HCT116 (cell line): ENCODE measurements at regions not wholly inside any gene's neighbourhood (a gene's known extent, or its start where the extent isn't known, plus 50 kb on each side); places are given as distances from the start of the nearest gene placed in this dataset.

Experiments used
- ATAC-seq: fragments of 200-7000 bp; cut with Tn5 transposase; 2 replicates; pipeline ENCODE4 v1.9.1; 2020; ENCODE audit warnings: mild to moderate bottlenecking, moderate library complexity
- BruUV-seq: library from RNA; stranded (reverse); fragments of 400-500 nt; replicated peaks from 2 replicates; lab custom pipeline; 2021; lab: Mats Ljungman, UMichigan
- CTCF ChIA-PET: fragments of 300-600 bp; sonication (Branson Sonifier 250); formaldehyde crosslinking; loops from one replicate; lab custom pipeline; 2021; ENCODE audit warnings: antibody characterized with exemption; lab: Charles Lee
- POLR2A ChIA-PET: fragments of 300-600, 350-600 bp; sonication (Branson Sonifier 250); formaldehyde crosslinking; loops from one replicate; lab custom pipeline; 2021; ENCODE audit warnings: antibody characterized with exemption; lab: Charles Lee
- RAD21 ChIA-PET, 2 experiments: fragments of 300-600 bp; sonication (Branson Sonifier 250); formaldehyde crosslinking; loops; one replicate each; lab custom pipeline; 2023; ENCODE audit warnings: low total read pairs in 2 of 2; ENCODE audit not compliant: uncharacterized antibody in 2 of 2, unreplicated experiment in 2 of 2, low non-redundant PET in 1 of 2; lab: Charles Lee
- DNase-seq: peaks from one replicate; pipeline ENCODE4 v3.0.0-alpha.2; 2010; ENCODE audit warnings: low read depth, low spot score
- H2AFZ ChIP-seq: fragments of 200-600 bp; shearing (Covaris generic), sonication (generic); 2 replicates; pipeline ENCODE4 v1.6.1; 2017; ENCODE audit warnings: low read depth, mixed run types, mixed read lengths, antibody characterized with exemption, low read length; ENCODE audit not compliant: poor library complexity, severe bottlenecking
- H3K27ac ChIP-seq: 2 replicates; pipeline ENCODE4 v1.5.1; 2012; ENCODE audit warnings: low read depth, low read length
- H3K27me3 ChIP-seq: fragments of 200-600 bp; sonication (generic); 2 replicates; pipeline ENCODE4 v1.6.1; 2016; ENCODE audit warnings: mixed run types, low read length, mixed read lengths; ENCODE audit not compliant: insufficient read depth
- H3K36me3 ChIP-seq, 2 experiments: fragments of 200-500 bp in 1 of 2; fragments of 200-600 bp in 1 of 2; sonication (Bioruptor generic) in 1 of 2; sonication (generic) in 1 of 2; 2 replicates each; pipeline versions ENCODE4 v1.5.1 to v1.6.1; 2014 to 2016; ENCODE audit warnings: low read length in 2 of 2, inconsistent platforms in 1 of 2, mixed read lengths in 1 of 2, mixed run types in 1 of 2; ENCODE audit not compliant: insufficient read depth in 2 of 2, control insufficient read depth in 1 of 2
- H3K4me1 ChIP-seq, 2 experiments: fragments of 200-600 bp in 1 of 2; sonication (generic) in 1 of 2; 2 replicates each; pipeline versions ENCODE4 v1.5.1 to v1.6.1; 2012 to 2017; ENCODE audit warnings: low read length in 2 of 2, inconsistent platforms in 1 of 2, mild to moderate bottlenecking in 1 of 2, mixed read lengths in 1 of 2, mixed run types in 1 of 2, moderate library complexity in 1 of 2; ENCODE audit not compliant: insufficient read depth in 2 of 2, control insufficient read depth in 1 of 2
- H3K4me2 ChIP-seq: fragments of 200-600 bp; sonication (generic); 2 replicates; pipeline ENCODE4 v1.6.1; 2017; ENCODE audit warnings: mixed run types, low read length, mixed read lengths
- H3K4me3 ChIP-seq, 2 experiments: fragments of 200-600 bp in 1 of 2; sonication (generic) in 1 of 2; replicated peaks in 1 of 2; 2 replicates each; pipeline ENCODE4 v1.5.1; 2011 to 2016; ENCODE audit warnings: low read length in 2 of 2, control low read depth in 1 of 2, low read depth in 1 of 2, mild to moderate bottlenecking in 1 of 2, mixed read lengths in 1 of 2, mixed run types in 1 of 2
- H3K79me2 ChIP-seq: fragments of 200-600 bp; sonication (generic); 2 replicates; pipeline ENCODE4 v1.6.1; 2017; ENCODE audit warnings: mild to moderate bottlenecking, mixed run types, low read length, moderate library complexity, mixed read lengths; ENCODE audit not compliant: insufficient read depth
- H3K9ac ChIP-seq: fragments of 200-600 bp; sonication (generic); 2 replicates; pipeline ENCODE4 v1.6.1; 2016; ENCODE audit warnings: low read length, mixed read lengths
- H3K9me2 ChIP-seq: fragments of 200-600 bp; sonication (generic), shearing (Covaris generic); 2 replicates; pipeline ENCODE4 v1.6.1; 2017; ENCODE audit warnings: mixed run types, mild to moderate bottlenecking, moderate library complexity; ENCODE audit not compliant: insufficient read depth
- H3K9me3 ChIP-seq, 2 experiments: fragments of 200-500 bp in 1 of 2; fragments of 200-600 bp in 1 of 2; sonication (Bioruptor generic) in 1 of 2; sonication (generic) in 1 of 2; 2 replicates each; pipeline ENCODE4 v1.6.1; 2014 to 2017; ENCODE audit warnings: low read length in 2 of 2, mixed read lengths in 2 of 2, inconsistent platforms in 1 of 2, low read depth in 1 of 2, mild to moderate bottlenecking in 1 of 2, mixed run types in 1 of 2, moderate library complexity in 1 of 2; ENCODE audit not compliant: control insufficient read depth in 1 of 2, insufficient read depth in 1 of 2
- H4K20me1 ChIP-seq: fragments of 200-600 bp; sonication (generic), shearing (Covaris generic); 2 replicates; pipeline ENCODE4 v1.6.1; 2017; ENCODE audit warnings: mixed run types, mild to moderate bottlenecking, moderate library complexity; ENCODE audit not compliant: insufficient read depth
- CBX3 ChIP-seq: IDR thresholded peaks from 2 replicates; pipeline ENCODE4 v1.6.1; 2012; ENCODE audit warnings: low read depth
- EGR1 ChIP-seq: IDR thresholded peaks from 2 replicates; pipeline ENCODE4 v1.6.1; 2012; ENCODE audit warnings: low read depth
- ELF1 ChIP-seq: IDR thresholded peaks from 2 replicates; pipeline ENCODE4 v1.6.1; 2012; ENCODE audit warnings: low read depth, borderline replicate concordance
- EZH2 ChIP-seq: fragments of 200-600 bp; sonication (generic); IDR thresholded peaks from 2 replicates; pipeline ENCODE4 v1.6.1; 2017; ENCODE audit warnings: antibody characterized with exemption, mixed run types
- EZH2phosphoT487 ChIP-seq: fragments of 200-600 bp; IDR thresholded peaks from 2 replicates; pipeline ENCODE4 v1.6.1; 2018; ENCODE audit warnings: antibody characterized with exemption, borderline replicate concordance
- JUND ChIP-seq: IDR thresholded peaks from 2 replicates; pipeline ENCODE4 v1.6.1; 2012
- POLR2A ChIP-seq: IDR thresholded peaks from 2 replicates; pipeline ENCODE4 v1.7.0; 2011; ENCODE audit warnings: borderline replicate concordance; ENCODE audit not compliant: insufficient read depth, insufficient read length; ENCODE audit errors: extremely low read depth
- POLR2AphosphoS5 ChIP-seq: IDR thresholded peaks from 2 replicates; pipeline ENCODE4 v1.6.1; 2011; ENCODE audit warnings: mild to moderate bottlenecking, low read depth, low read length, moderate library complexity
- RAD21 ChIP-seq: IDR thresholded peaks from 2 replicates; pipeline ENCODE4 v1.6.1; 2012; ENCODE audit warnings: low read depth, mild to moderate bottlenecking
- SIN3A ChIP-seq: IDR thresholded peaks from 2 replicates; pipeline ENCODE4 v1.6.1; 2012; ENCODE audit warnings: low read depth
- SP1 ChIP-seq: IDR thresholded peaks from 2 replicates; pipeline ENCODE4 v1.6.1; 2012; ENCODE audit warnings: low read depth
- SRF ChIP-seq: IDR thresholded peaks from 2 replicates; pipeline ENCODE4 v1.6.1; 2012; ENCODE audit warnings: low read depth
- TCF7L2 ChIP-seq: IDR thresholded peaks from 2 replicates; pipeline ENCODE4 v1.7.0; 2011; ENCODE audit warnings: borderline replicate concordance, inconsistent platforms; ENCODE audit not compliant: insufficient read depth, insufficient read length; ENCODE audit errors: extremely low read depth
- YY1 ChIP-seq: IDR thresholded peaks from 2 replicates; pipeline ENCODE4 v1.6.1; 2011; ENCODE audit warnings: low read length, low read depth, moderate library complexity, mild to moderate bottlenecking; ENCODE audit not compliant: insufficient replicate concordance; ENCODE audit errors: extremely low read depth
- ZNF274 ChIP-seq: fragments of 200-500 bp; sonication (Bioruptor generic); IDR thresholded peaks from 2 replicates; pipeline ENCODE4 v1.6.1; 2014; ENCODE audit warnings: mild to moderate bottlenecking, low read depth, low read length, inconsistent platforms
- intact Hi-C: fragments of 100-400 bp; cut with micrococcal nuclease; formaldehyde crosslinking; loops from 2 replicates; pipeline ENCODE4 v1.10.0; 2022
- TF ChIP-seq, protein P1 (sequence below): IDR thresholded peaks from 2 replicates; pipeline ENCODE4 v1.6.1; 2012
- TF ChIP-seq, protein P2 (sequence below): IDR thresholded peaks from 2 replicates; pipeline ENCODE4 v1.6.1; 2011; ENCODE audit warnings: mild to moderate bottlenecking, low read length, moderate library complexity; ENCODE audit not compliant: insufficient replicate concordance; ENCODE audit errors: extremely low read depth
- TF ChIP-seq, protein P3 (sequence below): IDR thresholded peaks from 2 replicates; pipeline ENCODE4 v1.6.1; 2012
- TF ChIP-seq, protein P4 (sequence below): IDR thresholded peaks from 2 replicates; pipeline ENCODE4 v1.6.1; 2012; ENCODE audit warnings: low read depth
- TF ChIP-seq, protein P5 (sequence below), 3 experiments: fragments of 200-600 bp in 1 of 3; sonication (generic) in 1 of 3; IDR thresholded peaks in 2 of 3; conservative IDR thresholded peaks in 1 of 3; 2 replicates each; pipeline ENCODE4 v1.5.1; 2012 to 2017; ENCODE audit warnings: low read depth in 2 of 3, low read length in 2 of 3, antibody characterized with exemption in 1 of 3, borderline replicate concordance in 1 of 3, control low read depth in 1 of 3, mild to moderate bottlenecking in 1 of 3, mixed read lengths in 1 of 3, mixed run types in 1 of 3, moderate library complexity in 1 of 3; ENCODE audit not compliant: insufficient read depth in 1 of 3

DNA sequence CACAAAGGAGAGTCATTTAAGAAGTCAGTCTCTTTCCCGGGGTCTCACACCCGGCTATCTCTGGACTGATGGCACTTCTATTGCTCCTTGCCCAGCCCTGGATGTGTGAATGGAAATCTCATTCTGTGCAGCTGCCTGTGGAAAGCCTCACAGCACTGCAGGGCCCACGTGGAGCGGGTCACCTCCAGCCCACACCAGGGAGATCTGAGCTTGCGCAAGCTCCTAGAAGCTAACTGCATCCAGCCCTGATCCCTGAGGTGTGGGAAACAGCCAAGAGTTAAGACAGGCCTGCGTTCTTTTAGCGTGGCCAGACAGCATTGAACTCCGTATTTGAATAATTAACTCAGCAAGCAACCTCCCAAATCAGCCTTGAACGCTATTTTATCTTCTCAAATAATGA, 150.5 kb downstream of the LRIG2 start:
- H3K27me3 ChIP-seq, result no peaks in the 10 kb centered on the region
- no TSS peak for BruUV-seq
- RAD21 ChIA-PET, result no interaction called here
- H3K9me2 ChIP-seq, result no peaks in the 10 kb centered on the region
- DNase-seq (no peak), ATAC-seq (no peak)
- no peak overlapping the region for H3K4me2 ChIP-seq
- TF ChIP-seq, protein P1, sequence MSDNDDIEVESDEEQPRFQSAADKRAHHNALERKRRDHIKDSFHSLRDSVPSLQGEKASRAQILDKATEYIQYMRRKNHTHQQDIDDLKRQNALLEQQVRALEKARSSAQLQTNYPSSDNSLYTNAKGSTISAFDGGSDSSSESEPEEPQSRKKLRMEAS, result no peak
- TF ChIP-seq CBX3 (no peak), ZNF274 (no peak), ELF1 (no peak), SRF (no peak), SP1 (no peak), RAD21 (no peak), TCF7L2 (no peak), POLR2A (no peak), JUND (no peak), EZH2phosphoT487 (no peak), EGR1 (no peak), SIN3A (no peak), POLR2AphosphoS5 (no peak), YY1 (no peak), EZH2 (no peak)
- TF ChIP-seq, protein P2, sequence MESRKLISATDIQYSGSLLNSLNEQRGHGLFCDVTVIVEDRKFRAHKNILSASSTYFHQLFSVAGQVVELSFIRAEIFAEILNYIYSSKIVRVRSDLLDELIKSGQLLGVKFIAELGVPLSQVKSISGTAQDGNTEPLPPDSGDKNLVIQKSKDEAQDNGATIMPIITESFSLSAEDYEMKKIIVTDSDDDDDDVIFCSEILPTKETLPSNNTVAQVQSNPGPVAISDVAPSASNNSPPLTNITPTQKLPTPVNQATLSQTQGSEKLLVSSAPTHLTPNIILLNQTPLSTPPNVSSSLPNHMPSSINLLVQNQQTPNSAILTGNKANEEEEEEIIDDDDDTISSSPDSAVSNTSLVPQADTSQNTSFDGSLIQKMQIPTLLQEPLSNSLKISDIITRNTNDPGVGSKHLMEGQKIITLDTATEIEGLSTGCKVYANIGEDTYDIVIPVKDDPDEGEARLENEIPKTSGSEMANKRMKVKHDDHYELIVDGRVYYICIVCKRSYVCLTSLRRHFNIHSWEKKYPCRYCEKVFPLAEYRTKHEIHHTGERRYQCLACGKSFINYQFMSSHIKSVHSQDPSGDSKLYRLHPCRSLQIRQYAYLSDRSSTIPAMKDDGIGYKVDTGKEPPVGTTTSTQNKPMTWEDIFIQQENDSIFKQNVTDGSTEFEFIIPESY, result no peak
- TF ChIP-seq, protein P3, sequence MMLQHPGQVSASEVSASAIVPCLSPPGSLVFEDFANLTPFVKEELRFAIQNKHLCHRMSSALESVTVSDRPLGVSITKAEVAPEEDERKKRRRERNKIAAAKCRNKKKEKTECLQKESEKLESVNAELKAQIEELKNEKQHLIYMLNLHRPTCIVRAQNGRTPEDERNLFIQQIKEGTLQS, result no peak
- TF ChIP-seq, protein P4, sequence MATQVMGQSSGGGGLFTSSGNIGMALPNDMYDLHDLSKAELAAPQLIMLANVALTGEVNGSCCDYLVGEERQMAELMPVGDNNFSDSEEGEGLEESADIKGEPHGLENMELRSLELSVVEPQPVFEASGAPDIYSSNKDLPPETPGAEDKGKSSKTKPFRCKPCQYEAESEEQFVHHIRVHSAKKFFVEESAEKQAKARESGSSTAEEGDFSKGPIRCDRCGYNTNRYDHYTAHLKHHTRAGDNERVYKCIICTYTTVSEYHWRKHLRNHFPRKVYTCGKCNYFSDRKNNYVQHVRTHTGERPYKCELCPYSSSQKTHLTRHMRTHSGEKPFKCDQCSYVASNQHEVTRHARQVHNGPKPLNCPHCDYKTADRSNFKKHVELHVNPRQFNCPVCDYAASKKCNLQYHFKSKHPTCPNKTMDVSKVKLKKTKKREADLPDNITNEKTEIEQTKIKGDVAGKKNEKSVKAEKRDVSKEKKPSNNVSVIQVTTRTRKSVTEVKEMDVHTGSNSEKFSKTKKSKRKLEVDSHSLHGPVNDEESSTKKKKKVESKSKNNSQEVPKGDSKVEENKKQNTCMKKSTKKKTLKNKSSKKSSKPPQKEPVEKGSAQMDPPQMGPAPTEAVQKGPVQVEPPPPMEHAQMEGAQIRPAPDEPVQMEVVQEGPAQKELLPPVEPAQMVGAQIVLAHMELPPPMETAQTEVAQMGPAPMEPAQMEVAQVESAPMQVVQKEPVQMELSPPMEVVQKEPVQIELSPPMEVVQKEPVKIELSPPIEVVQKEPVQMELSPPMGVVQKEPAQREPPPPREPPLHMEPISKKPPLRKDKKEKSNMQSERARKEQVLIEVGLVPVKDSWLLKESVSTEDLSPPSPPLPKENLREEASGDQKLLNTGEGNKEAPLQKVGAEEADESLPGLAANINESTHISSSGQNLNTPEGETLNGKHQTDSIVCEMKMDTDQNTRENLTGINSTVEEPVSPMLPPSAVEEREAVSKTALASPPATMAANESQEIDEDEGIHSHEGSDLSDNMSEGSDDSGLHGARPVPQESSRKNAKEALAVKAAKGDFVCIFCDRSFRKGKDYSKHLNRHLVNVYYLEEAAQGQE, result no peak
- TF ChIP-seq, protein P5, sequence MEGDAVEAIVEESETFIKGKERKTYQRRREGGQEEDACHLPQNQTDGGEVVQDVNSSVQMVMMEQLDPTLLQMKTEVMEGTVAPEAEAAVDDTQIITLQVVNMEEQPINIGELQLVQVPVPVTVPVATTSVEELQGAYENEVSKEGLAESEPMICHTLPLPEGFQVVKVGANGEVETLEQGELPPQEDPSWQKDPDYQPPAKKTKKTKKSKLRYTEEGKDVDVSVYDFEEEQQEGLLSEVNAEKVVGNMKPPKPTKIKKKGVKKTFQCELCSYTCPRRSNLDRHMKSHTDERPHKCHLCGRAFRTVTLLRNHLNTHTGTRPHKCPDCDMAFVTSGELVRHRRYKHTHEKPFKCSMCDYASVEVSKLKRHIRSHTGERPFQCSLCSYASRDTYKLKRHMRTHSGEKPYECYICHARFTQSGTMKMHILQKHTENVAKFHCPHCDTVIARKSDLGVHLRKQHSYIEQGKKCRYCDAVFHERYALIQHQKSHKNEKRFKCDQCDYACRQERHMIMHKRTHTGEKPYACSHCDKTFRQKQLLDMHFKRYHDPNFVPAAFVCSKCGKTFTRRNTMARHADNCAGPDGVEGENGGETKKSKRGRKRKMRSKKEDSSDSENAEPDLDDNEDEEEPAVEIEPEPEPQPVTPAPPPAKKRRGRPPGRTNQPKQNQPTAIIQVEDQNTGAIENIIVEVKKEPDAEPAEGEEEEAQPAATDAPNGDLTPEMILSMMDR (IDR thresholded peaks at IDR 0.05 in 2 of 3, conservative IDR thresholded peaks at IDR 0.05 in 1 of 3; ENCODE audit: borderline replicate concordance in 1 of 3, insufficient read depth in 1 of 3, low read depth in 2 of 3, low read length in 2 of 3), result no peak
- no peaks in the 10 kb centered on the region for H4K20me1 ChIP-seq
- H3K9ac ChIP-seq, result no peak overlapping the region
- H3K9me3 ChIP-seq, result no peaks in the 10 kb centered on the region
- intact Hi-C loops, result no loop called here
- CTCF ChIA-PET, result no interaction called here
- H3K4me1 ChIP-seq, result no peaks in the 10 kb centered on the region
- no peak overlapping the region for H3K4me3 ChIP-seq
- no peaks in the 10 kb centered on the region for H3K79me2 ChIP-seq
- H3K36me3 ChIP-seq, result no peaks in the 10 kb centered on the region
- no peak overlapping the region for H3K27ac ChIP-seq
- POLR2A ChIA-PET, result no interaction called here
- H2AFZ ChIP-seq, result no peak overlapping the region
